HG02870 (cell line): ENCODE measurements at regions not wholly inside any gene's neighbourhood (a gene's known extent, or its start where the extent isn't known, plus 50 kb on each side); places are given as distances from the start of the nearest gene placed in this dataset.
"Not testable (repeated sequence)": the region's sequence is repeated elsewhere in the genome, so short reads cannot be mapped to it uniquely, and the experiment has no call there.

Experiments used
- ATAC-seq: cut with Tn5 transposase; IDR thresholded peaks from one replicate; pipeline ENCODE4 v1.9.1; 2021; ENCODE audit warnings: mild to moderate bottlenecking, moderate library complexity; ENCODE audit not compliant: unreplicated experiment

- no peak for ATAC-seq
Observed at GRCh38 chr6:106802139-106802538, 172.4 kb downstream of the CD24 start.

- ATAC-seq, result no peak
Observed at GRCh38 chr6:106801256-106801655, 171.9 kb downstream of the QRSL1 start.

- no peak for ATAC-seq
Observed at GRCh38 chr6:106800379-106800778, 171.0 kb downstream of the QRSL1 start.

GRCh38 chr6:106799031-106799894 lies 169.9 kb downstream of the QRSL1 start:
- ATAC-seq, result no peak

- ATAC-seq, result no peak
Observed at GRCh38 chr6:106797186-106797585, 167.8 kb downstream of the QRSL1 start.

- ATAC-seq, result no peak
Observed at GRCh38 chr6:106796781-106797180, 167.4 kb downstream of the QRSL1 start.

DNA sequence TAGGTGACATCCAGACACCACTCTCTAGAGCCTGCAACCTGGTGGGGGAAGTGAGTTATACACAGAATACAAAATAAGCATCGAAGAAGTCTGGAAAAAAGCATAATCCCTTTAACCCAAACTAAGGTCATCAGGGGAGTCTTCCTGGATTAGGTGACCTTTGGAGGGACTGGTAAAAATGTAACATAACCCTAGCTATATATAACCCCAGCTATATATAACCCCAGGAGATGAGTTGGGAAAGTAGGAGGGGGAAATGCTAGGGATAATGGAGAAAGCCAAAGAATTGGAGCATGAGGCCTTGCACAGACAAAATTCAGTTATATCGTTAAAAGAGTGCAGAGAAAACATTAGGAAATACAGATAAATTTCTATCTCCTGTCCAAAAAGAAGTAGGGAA lies 164.8 kb downstream of the QRSL1 start:
- ATAC-seq, result no peak

GRCh38 chr6:106792536-106793236 lies 163.3 kb downstream of the QRSL1 start:
- no peak for ATAC-seq

- ATAC-seq, result no peak
Observed at GRCh38 chr6:106790935-106791334, 161.6 kb downstream of the QRSL1 start.

GRCh38 chr6:106790149-106790770 lies 160.9 kb downstream of the QRSL1 start:
- no peak for ATAC-seq

DNA sequence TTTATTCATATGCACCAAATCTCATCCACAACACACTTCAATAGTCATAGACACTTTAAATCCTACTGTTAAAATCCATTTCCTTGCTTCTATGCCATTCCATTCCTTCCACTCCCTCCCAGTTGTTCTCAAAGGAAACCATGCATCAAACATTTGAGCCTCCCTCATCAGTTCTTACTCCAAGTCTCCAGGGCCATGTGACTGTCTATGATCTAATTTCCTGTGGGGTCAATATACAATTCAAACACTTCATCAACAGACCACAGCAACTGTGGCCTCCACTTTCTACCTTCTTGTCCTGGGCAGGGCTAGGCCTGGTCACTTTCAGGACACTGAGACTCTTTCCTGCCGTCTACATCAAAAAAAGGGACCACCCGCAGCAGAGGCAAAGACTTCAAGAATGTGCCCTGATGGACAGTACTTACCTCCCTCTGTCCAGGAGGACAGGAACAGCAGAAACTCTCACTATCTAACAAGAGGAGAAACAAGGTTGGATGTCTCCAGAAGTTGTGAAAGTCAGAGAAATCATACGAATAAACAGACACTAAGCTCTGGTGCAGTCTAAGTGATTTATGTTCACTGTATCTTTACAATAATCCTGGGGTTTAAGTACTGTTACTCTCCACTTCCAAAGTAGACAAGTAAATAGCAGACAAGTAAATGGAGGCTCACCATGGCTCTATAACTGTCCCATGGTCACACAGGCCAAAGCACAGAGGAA lies 160.2 kb downstream of the QRSL1 start:
- no peak for ATAC-seq

DNA sequence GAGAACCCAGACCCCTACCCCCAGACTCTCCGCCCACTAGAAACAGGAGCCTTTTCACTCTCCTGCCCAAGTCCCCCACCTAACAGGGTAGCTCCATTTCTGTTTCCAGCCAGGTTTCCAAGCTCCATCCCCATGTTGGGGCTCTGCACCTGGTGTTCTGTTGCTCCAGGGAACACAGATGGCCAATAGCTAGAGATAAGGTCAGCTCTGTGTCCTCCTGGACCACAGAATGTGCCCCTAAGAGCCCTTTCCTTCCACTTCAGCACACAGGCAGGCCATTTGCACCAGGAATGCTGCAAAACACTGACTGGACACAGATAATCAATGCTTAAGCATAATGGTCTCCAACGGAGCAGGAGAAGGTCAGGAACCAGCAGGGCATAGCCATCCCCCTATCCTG lies 159.4 kb downstream of the QRSL1 start:
- ATAC-seq, result no peak

DNA sequence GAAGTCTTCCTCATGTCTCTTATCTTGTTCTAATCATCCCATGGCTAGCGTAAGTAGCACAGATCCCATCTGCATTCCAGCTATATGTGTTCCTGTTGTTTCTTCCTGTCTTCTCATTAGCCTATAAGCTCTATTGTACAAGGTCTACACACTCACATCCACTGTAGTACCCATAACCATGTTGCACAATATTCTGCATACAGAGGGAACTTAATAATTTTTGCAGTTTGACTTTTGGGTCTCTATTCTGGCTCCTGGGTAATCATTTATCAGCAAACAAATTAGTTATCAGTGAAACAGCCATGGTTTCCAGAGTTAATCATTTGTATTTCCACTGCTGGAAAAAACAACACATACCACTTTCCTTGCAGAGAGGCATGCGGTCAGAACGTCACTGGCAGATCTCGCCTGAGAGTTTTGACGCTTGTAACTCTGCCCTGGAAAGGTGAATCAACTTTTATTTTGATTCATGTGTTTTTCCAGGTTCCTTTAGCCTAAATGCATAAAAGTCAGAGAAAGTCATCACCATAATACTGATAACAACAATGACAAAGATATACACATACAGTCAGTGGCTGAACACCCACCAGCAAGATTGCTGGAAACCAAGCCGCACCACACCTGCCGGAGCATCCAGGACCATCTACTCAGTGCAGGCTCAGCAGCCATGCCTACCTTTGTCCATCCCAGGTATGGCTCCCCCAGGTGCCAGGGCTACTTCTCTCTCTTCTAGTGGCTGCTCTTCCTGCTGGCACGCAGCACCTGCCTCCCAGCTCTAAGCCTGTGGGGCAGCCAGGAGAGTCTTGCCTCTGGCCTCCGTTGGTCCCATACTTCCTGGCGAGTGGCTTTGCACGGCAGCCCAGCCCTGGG lies 158.2 kb downstream of the QRSL1 start:
- no peak for ATAC-seq

DNA sequence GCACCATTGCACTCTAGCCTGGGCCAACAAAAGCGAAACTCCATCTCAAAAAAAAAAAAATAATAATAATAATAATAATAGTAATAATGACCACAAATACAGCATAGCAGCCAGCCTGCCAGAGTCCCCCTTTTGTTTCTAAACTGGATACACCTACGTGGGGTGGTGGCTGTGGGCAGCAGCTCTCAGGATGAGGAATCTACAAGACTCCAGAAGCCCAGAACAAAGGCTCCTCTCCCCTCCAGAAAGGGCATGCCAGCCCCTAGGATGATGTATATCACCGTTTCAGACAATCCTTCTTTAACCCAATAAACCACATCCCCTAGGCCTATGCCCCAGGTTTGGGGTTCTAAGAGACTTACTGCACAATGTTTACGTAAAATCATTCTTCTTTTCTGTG lies 155.9 kb downstream of the QRSL1 start:
- ATAC-seq, result no peak

DNA sequence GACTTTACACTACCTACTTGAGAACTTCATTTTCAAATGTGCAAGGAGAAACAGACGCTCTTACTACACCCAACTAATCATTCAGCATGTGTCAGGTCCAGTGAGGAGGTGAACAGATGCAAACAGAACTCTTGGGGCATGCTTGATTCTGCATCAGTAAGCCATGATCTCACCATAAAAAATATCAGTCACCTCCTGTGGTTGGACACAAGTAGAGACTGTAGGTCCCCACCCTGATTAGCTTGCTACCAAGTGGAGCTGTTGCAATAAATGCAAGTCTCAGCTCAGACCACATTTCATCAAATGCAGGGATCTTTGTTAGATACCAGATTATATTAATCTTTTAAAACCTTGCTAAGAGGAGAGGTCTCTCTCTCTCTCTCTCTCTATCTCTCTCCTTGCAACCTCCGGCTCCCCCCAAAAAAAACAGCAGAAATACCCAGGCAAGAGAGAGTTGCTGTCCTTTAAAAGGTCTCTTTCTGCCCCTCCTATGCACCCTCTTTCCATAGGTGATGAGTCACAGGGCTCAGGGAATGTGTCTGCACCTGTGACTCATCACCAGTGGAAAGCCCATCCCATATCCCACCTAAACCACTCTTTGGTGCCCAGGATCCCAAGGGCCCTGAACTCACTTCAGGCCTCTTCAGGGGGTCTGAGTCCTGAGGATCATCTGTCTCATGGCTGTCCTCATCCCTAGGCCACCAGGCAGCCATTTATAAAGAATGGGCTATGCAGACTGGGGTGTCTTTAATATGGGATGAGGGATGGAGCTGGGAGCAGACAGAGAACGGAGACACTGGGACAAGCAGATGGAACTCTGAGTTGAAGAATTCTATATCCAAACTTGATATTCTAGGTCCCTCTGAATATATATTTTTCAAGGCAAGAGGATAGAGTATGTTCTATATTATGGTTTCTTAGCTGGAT lies 154.5 kb downstream of the QRSL1 start:
- ATAC-seq, result no peak

- ATAC-seq, result no peak
Observed at GRCh38 chr6:106782536-106783285, 153.3 kb downstream of the QRSL1 start.

DNA sequence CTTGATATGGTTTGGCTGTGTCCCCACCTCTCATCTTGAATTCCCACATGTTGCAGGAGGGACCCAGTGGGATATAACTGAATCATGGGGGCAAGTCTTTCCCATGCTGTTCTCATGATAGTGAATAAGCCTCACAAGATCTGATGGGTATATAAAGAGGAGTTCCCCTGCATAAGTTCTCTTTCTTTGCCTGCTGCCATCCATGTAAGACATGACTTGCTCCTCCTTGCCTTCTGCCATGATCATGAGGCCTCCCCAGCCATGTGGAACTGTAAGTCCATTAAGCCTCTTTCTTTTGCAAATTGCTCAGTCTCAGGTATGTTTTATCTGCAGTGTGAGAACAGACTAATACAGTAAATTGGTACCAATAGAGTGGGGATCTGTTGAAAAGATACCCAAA lies 150.2 kb downstream of the QRSL1 start:
- ATAC-seq, result not testable (repeated sequence)

DNA sequence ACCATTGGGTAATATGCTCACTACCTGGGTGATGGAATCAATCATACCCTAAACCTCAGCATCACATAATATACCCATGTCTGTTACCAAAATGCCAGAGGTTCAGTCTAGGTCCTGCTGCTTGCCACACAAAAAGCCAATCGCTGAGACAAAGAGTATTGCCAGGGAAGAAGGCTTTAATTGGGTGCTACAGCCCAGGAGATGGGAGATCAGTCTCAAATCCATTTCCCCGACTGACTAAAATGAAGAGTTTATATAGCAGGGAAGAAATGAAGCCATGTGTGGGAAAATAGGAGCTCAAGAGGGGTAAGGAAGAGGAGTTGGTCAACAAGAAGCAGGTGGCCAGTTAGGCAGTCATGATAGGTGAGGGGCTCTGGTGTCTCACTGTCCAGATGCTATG lies 149.6 kb downstream of the QRSL1 start:
- no peak for ATAC-seq
